DOHH2 (cell line): ENCODE measurements at regions not wholly inside any gene's neighbourhood (a gene's known extent, or its start where the extent isn't known, plus 50 kb on each side); places are given as distances from the start of the nearest gene placed in this dataset.

Source experiments
- EZH2phosphoT487 ChIP-seq: fragments of 200-600 bp; sonication (generic); IDR thresholded peaks from 2 replicates; pipeline ENCODE4 v1.6.1; 2017; ENCODE audit warnings: borderline replicate concordance, mild to moderate bottlenecking, antibody characterized with exemption, low read length, moderate library complexity, mixed read lengths
- TF ChIP-seq, protein P1 (sequence below): fragments of 200-600 bp; sonication (generic); IDR thresholded peaks from one replicate; pipeline ENCODE4 v1.5.1; 2014; ENCODE audit warnings: antibody characterized with exemption, mild to moderate bottlenecking, low read depth, low read length; ENCODE audit not compliant: poor library complexity, severe bottlenecking

DNA sequence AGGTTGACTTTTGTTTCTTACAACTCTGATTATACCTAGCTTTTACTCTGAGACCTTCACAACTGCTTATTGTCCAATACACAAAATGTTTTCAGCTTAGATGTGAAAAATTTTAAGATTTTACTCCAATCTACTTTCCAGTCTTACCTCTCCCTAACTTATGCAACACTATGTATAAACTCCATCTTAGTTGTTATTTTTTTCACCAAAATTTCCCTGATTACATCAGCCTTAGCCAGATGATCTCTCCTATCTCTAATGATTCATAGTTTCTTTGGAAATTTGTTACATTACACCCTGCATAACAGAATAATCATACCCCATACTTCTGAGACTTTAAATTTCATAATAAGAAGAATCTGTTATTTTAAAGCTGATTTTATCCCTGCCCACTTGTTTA lies 621.0 kb upstream of the ANO3 start:
- TF ChIP-seq, protein P1, sequence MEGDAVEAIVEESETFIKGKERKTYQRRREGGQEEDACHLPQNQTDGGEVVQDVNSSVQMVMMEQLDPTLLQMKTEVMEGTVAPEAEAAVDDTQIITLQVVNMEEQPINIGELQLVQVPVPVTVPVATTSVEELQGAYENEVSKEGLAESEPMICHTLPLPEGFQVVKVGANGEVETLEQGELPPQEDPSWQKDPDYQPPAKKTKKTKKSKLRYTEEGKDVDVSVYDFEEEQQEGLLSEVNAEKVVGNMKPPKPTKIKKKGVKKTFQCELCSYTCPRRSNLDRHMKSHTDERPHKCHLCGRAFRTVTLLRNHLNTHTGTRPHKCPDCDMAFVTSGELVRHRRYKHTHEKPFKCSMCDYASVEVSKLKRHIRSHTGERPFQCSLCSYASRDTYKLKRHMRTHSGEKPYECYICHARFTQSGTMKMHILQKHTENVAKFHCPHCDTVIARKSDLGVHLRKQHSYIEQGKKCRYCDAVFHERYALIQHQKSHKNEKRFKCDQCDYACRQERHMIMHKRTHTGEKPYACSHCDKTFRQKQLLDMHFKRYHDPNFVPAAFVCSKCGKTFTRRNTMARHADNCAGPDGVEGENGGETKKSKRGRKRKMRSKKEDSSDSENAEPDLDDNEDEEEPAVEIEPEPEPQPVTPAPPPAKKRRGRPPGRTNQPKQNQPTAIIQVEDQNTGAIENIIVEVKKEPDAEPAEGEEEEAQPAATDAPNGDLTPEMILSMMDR, result no peak
- no peak for TF ChIP-seq EZH2phosphoT487
